IMR-90 (cell line): ENCODE measurements at regions not wholly inside any gene's neighbourhood (a gene's known extent, or its start where the extent isn't known, plus 50 kb on each side); places are given as distances from the start of the nearest gene placed in this dataset.

Experiments
- ATAC-seq: fragments of 200-7000 bp; cut with Tn5 transposase; 2 replicates; pipeline ENCODE4 v1.9.1; 2020; ENCODE audit warnings: low read depth, mild to moderate bottlenecking, moderate library complexity
- BruUV-seq: library from RNA; stranded (reverse); fragments of 400-500 nt; replicated peaks from 2 replicates; lab custom pipeline; 2021; lab: Mats Ljungman, UMichigan
- CTCF ChIA-PET: fragments of 300-600 bp; formaldehyde crosslinking; extraction: SDS; loops from one replicate; lab custom pipeline; 2021; ENCODE audit warnings: antibody characterized with exemption; lab: Yijun Ruan, JAX
- POLR2A ChIA-PET: fragments of 300-600 bp; sonication (Branson Sonifier 250); formaldehyde crosslinking; loops from one replicate; lab custom pipeline; 2022; ENCODE audit warnings: antibody characterized with exemption; ENCODE audit not compliant: unreplicated experiment; lab: Charles Lee
- DNase-seq: peaks from one replicate; pipeline ENCODE4 v3.0.0; 2013
- H2AFZ ChIP-seq: replicated peaks from 2 replicates; pipeline ENCODE3; 2013; ENCODE audit warnings: low read length, mild to moderate bottlenecking; ENCODE audit not compliant: poor library complexity
- H2AK5ac ChIP-seq: 2 replicates; pipeline ENCODE4 v1.6.1; 2013; ENCODE audit warnings: low read depth, low read length, inconsistent platforms
- H2AK9ac ChIP-seq: replicated peaks from 2 replicates; pipeline ENCODE3; 2013; ENCODE audit warnings: mild to moderate bottlenecking, low read depth, low read length, moderate library complexity; ENCODE audit not compliant: poor library complexity
- H2BK120ac ChIP-seq: 2 replicates; pipeline ENCODE4 v1.6.1; 2013; ENCODE audit warnings: low read depth, low read length, inconsistent platforms
- H2BK15ac ChIP-seq: 3 replicates; pipeline ENCODE4 v1.6.1; 2013; ENCODE audit warnings: low read depth, low read length, inconsistent platforms
- H2BK20ac ChIP-seq: 2 replicates; pipeline ENCODE4 v1.6.1; 2013; ENCODE audit warnings: low read depth, mild to moderate bottlenecking, inconsistent platforms, low read length, moderate library complexity
- H2BK5ac ChIP-seq: 2 replicates; pipeline ENCODE4 v1.6.1; 2013; ENCODE audit warnings: mild to moderate bottlenecking, low read depth, low read length, inconsistent platforms; ENCODE audit not compliant: poor library complexity, severe bottlenecking
- H3K14ac ChIP-seq: replicated peaks from 2 replicates; pipeline ENCODE4 v1.6.1; 2013; ENCODE audit warnings: low read depth, low read length, inconsistent platforms
- H3K18ac ChIP-seq: 2 replicates; pipeline ENCODE4 v1.6.1; 2013; ENCODE audit warnings: low read depth, low read length, control low read depth
- H3K23ac ChIP-seq: 2 replicates; pipeline ENCODE4 v1.6.1; 2013; ENCODE audit warnings: low read depth, low read length, inconsistent platforms
- H3K27ac ChIP-seq: 2 replicates; pipeline ENCODE4 v1.5.1; 2013; ENCODE audit warnings: mild to moderate bottlenecking, control low read depth, low read length; ENCODE audit not compliant: insufficient read depth
- H3K27me3 ChIP-seq: 2 replicates; pipeline ENCODE4 v1.6.1; 2013; ENCODE audit warnings: low read length; ENCODE audit not compliant: control insufficient read depth, insufficient read depth
- H3K36me3 ChIP-seq: 2 replicates; pipeline ENCODE4 v1.6.1; 2013; ENCODE audit warnings: low read length, mixed read lengths; ENCODE audit not compliant: control insufficient read depth, insufficient read depth
- H3K4ac ChIP-seq: 2 replicates; pipeline ENCODE4 v1.6.1; 2013; ENCODE audit warnings: low read depth, low read length, inconsistent platforms
- H3K4me1 ChIP-seq: 2 replicates; pipeline ENCODE4 v1.6.1; 2013; ENCODE audit warnings: low read length, mixed read lengths; ENCODE audit not compliant: control insufficient read depth, insufficient read depth
- H3K4me2 ChIP-seq: 2 replicates; pipeline ENCODE4 v1.6.1; 2013; ENCODE audit warnings: low read depth, mild to moderate bottlenecking, control low read depth, low read length, moderate library complexity
- H3K4me3 ChIP-seq: 2 replicates; pipeline ENCODE4 v1.5.1; 2013; ENCODE audit warnings: low read depth, mild to moderate bottlenecking, control low read depth, low read length, moderate library complexity; ENCODE audit not compliant: insufficient read depth
- H3K56ac ChIP-seq: 2 replicates; pipeline ENCODE4 v1.6.1; 2013; ENCODE audit warnings: low read length, inconsistent platforms; ENCODE audit not compliant: insufficient read depth; ENCODE audit errors: extremely low read depth
- H3K79me1 ChIP-seq, 2 experiments: 2 replicates each; pipeline ENCODE4 v1.6.1; 2013; ENCODE audit warnings: low read length in 2 of 2, inconsistent platforms in 1 of 2, low read depth in 1 of 2
- H3K9ac ChIP-seq: 2 replicates; pipeline ENCODE4 v1.6.1; 2013; ENCODE audit warnings: low read depth, low read length, control low read depth
- H3K9me1 ChIP-seq: 2 replicates; pipeline ENCODE4 v1.6.1; 2013; ENCODE audit warnings: low read length, inconsistent platforms; ENCODE audit not compliant: insufficient read depth
- H3K9me3 ChIP-seq: 2 replicates; pipeline ENCODE4 v1.6.1; 2013; ENCODE audit warnings: low read length; ENCODE audit not compliant: control insufficient read depth, insufficient read depth
- H4K20me1 ChIP-seq: 2 replicates; pipeline ENCODE4 v1.6.1; 2013; ENCODE audit warnings: low read length, inconsistent platforms; ENCODE audit not compliant: insufficient read depth
- H4K5ac ChIP-seq: 2 replicates; pipeline ENCODE4 v1.6.1; 2013; ENCODE audit warnings: mild to moderate bottlenecking, low read depth, low read length, control low read depth
- H4K8ac ChIP-seq, 2 experiments: 2 replicates each; pipeline ENCODE4 v1.6.1; 2013; ENCODE audit warnings: low read depth in 2 of 2, low read length in 2 of 2, control low read depth in 1 of 2, inconsistent platforms in 1 of 2
- H4K91ac ChIP-seq: 2 replicates; pipeline ENCODE4 v1.6.1; 2013; ENCODE audit warnings: low read depth, low read length, inconsistent platforms; ENCODE audit not compliant: insufficient read depth
- SMC3 ChIP-seq: fragments of 150-350 bp; IDR thresholded peaks from 2 replicates; pipeline ENCODE4 v1.6.1; 2016; ENCODE audit warnings: low read depth, mild to moderate bottlenecking, antibody characterized with exemption, low read length, moderate library complexity
- WGBS, 2 experiments: methylation state at CpG; one replicate each; pipeline versions ENCODE4 v1.1.5 to v1.1.7; 2013; ENCODE audit warnings: missing lambda C conversion rate in 2 of 2; ENCODE audit not compliant: insufficient read length in 1 of 2; ENCODE audit errors: extremely low coverage in 2 of 2; 5-methylcytosine and 5-hydroxymethylcytosine counted together
- dilution Hi-C: fragments of 300-500 bp; cut with HindIII; formaldehyde crosslinking; loops from one replicate; pipeline ENCODE4 v1.14.3; 2018; ENCODE audit warnings: low sequenced_read_pairs; ENCODE audit not compliant: unreplicated experiment
- in situ Hi-C: fragments of 300-500 bp; cut with MboI; formaldehyde crosslinking; loops from 3 replicates; pipeline ENCODE4 v1.14.3; 2019; ENCODE audit warnings: low sequenced_read_pairs, inconsistent platforms, mixed read lengths
- intact Hi-C: fragments of 100-400 bp; cut with micrococcal nuclease; formaldehyde crosslinking; loops from 2 replicates; pipeline ENCODE4 v1.10.0; 2022

GRCh38 chr11:39145346-39145745, 2314.1 kb downstream of the LRRC4C start:
- Histone ChIP-seq H3K56ac (no peak overlapping the region), H3K18ac (no peak overlapping the region), H3K79me1 (no peaks in the 10 kb centered on the region), H2BK120ac (no peak overlapping the region), H2AK9ac (no peak overlapping the region), H4K91ac (no peak overlapping the region), H3K9me1 (no peaks in the 10 kb centered on the region), H3K9me3 (0 out of 2 replicates have a peak, but pooled peaks cover 4% of the 10 kb centered on the region), H3K4me1 (no peaks in the 10 kb centered on the region), H3K27ac (no peak overlapping the region), H4K5ac (no peak overlapping the region), H4K8ac (no peak overlapping the region), H2BK20ac (no peak overlapping the region), H3K27me3 (no peaks in the 10 kb centered on the region), H3K23ac (no peak overlapping the region), H3K4ac (no peak overlapping the region), H3K14ac (no peak overlapping the region), H2BK15ac (no peak overlapping the region), H2AFZ (no peak overlapping the region), H3K36me3 (no peaks in the 10 kb centered on the region), H4K20me1 (no peaks in the 10 kb centered on the region), H2BK5ac (no peak overlapping the region), H2AK5ac (no peak overlapping the region), H3K4me2 (no peak overlapping the region), H3K4me3 (no peak overlapping the region), H3K9ac (no peak overlapping the region)
- ChIA-PET POLR2A (no interaction called here), CTCF (no interaction called here)
- dilution Hi-C loops (no loop called here), in situ Hi-C loops (no loop called here), intact Hi-C loops (no loop called here)
- DNase-seq, result no peak
- ATAC-seq, result no peak
- WGBS, 2 experiments, result no CpG with 5 or more reads among the region's 2 CpGs
- no TSS peak for BruUV-seq
- TF ChIP-seq SMC3, result no peak
